Skeletal muscle cell (primary cell): ENCODE measurements at regions not wholly inside any gene's neighbourhood (a gene's known extent, or its start where the extent isn't known, plus 50 kb on each side); places are given as distances from the start of the nearest gene placed in this dataset.
A peak's percentile ranks its signal among the peaks of the same experiment; 100 is the strongest.

Experiments used
- DNase-seq: peaks from one replicate; pipeline ENCODE4 v3.0.0-alpha.2; 2010; ENCODE audit warnings: low read depth
- H3K4me3 ChIP-seq: 2 replicates; pipeline ENCODE4 v1.5.1; 2011; ENCODE audit warnings: low read depth, mild to moderate bottlenecking, control low read depth, low read length, moderate library complexity

- no peak for DNase-seq
- H3K4me3 ChIP-seq: no peak overlapping the region
These were observed 109.1 kb upstream of the BCAT1 start for GRCh38 chr12:25058012-25058411.

- DNase-seq: no peak
- no peak overlapping the region for H3K4me3 ChIP-seq
These were observed 107.7 kb upstream of the BCAT1 start for GRCh38 chr12:25056486-25057130.

GRCh38 chr12:25056011-25056410, 107.1 kb upstream of the BCAT1 start:
- no peak overlapping the region for H3K4me3 ChIP-seq

GRCh38 chr12:25054783-25055144, 105.9 kb upstream of the BCAT1 start:
- no peak overlapping the region for H3K4me3 ChIP-seq
- DNase-seq: peak; percentile 4

More at GRCh38 chr12:25056011-25056410, 107.1 kb upstream of the BCAT1 start:
- no peak for DNase-seq

GRCh38 chr12:25054076-25054782, 105.3 kb upstream of the BCAT1 start:
- no peak overlapping the region for H3K4me3 ChIP-seq
- DNase-seq: no peak

- no peak overlapping the region for H3K4me3 ChIP-seq
These were observed 104.0 kb upstream of the BCAT1 start for GRCh38 chr12:25052914-25053211.

GRCh38 chr12:25052196-25052913, 103.5 kb upstream of the BCAT1 start:
- H3K4me3 ChIP-seq: no peak overlapping the region
- DNase-seq: no peak

More at GRCh38 chr12:25052914-25053211, 104.0 kb upstream of the BCAT1 start:
- no peak for DNase-seq

- no peak for DNase-seq
- no peak overlapping the region for H3K4me3 ChIP-seq
These were observed 102.8 kb upstream of the BCAT1 start for GRCh38 chr12:25051656-25052195.

GRCh38 chr12:25051171-25051570, 102.3 kb upstream of the BCAT1 start:
- H3K4me3 ChIP-seq: no peak overlapping the region
- no peak for DNase-seq

GRCh38 chr12:25045869-25046268, 97.0 kb upstream of the BCAT1 start:
- no peak for DNase-seq
- H3K4me3 ChIP-seq: no peak overlapping the region

GRCh38 chr12:25041006-25041741, 92.3 kb upstream of the BCAT1 start:
- H3K4me3 ChIP-seq: no peak overlapping the region
- DNase-seq: no peak

- no peak for DNase-seq
- H3K4me3 ChIP-seq: no peak overlapping the region
These were observed 91.7 kb upstream of the BCAT1 start for GRCh38 chr12:25040593-25040992.

- no peak for DNase-seq
- no peak overlapping the region for H3K4me3 ChIP-seq
These were observed 85.8 kb upstream of the BCAT1 start for GRCh38 chr12:25034676-25035075.

GRCh38 chr12:25025951-25026490, 77.1 kb upstream of the BCAT1 start:
- H3K4me3 ChIP-seq: no peak overlapping the region
- DNase-seq: no peak

GRCh38 chr12:25025260-25025659, 76.4 kb upstream of the BCAT1 start:
- no peak overlapping the region for H3K4me3 ChIP-seq
- no peak for DNase-seq

- DNase-seq: no peak
- no peak overlapping the region for H3K4me3 ChIP-seq
These were observed 74.9 kb upstream of the BCAT1 start for GRCh38 chr12:25023808-25024207.

- DNase-seq: no peak
- no peak overlapping the region for H3K4me3 ChIP-seq
These were observed 71.8 kb upstream of the BCAT1 start for GRCh38 chr12:25020621-25021243.

- H3K4me3 ChIP-seq: no peak overlapping the region
- no peak for DNase-seq
These were observed 69.2 kb upstream of the BCAT1 start for GRCh38 chr12:25018146-25018545.

GRCh38 chr12:25017336-25017735, 68.4 kb upstream of the BCAT1 start:
- no peak overlapping the region for H3K4me3 ChIP-seq
- no peak for DNase-seq
